Lower leg skin (tissue), 3 donors: ENCODE measurements at regions not wholly inside any gene's neighbourhood (a gene's known extent, or its start where the extent isn't known, plus 50 kb on each side); places are given as distances from the start of the nearest gene placed in this dataset.

Experiments used
- POLR2A ChIP-seq, 2 donors: fragments of 450-650 bp; IDR thresholded peaks; one replicate each; pipeline ENCODE4 v1.6.1; 2016 to 2017; ENCODE audit warnings: antibody characterized with exemption in 2 of 2, mild to moderate bottlenecking in 1 of 2, moderate library complexity in 1 of 2
- TF ChIP-seq, protein P1 (sequence below), 3 donors: fragments of 450-650 bp; IDR thresholded peaks; one replicate each; pipeline ENCODE4 v1.5.1; 2016; ENCODE audit warnings: antibody characterized with exemption in 3 of 3, mild to moderate bottlenecking in 3 of 3, moderate library complexity in 2 of 3

DNA sequence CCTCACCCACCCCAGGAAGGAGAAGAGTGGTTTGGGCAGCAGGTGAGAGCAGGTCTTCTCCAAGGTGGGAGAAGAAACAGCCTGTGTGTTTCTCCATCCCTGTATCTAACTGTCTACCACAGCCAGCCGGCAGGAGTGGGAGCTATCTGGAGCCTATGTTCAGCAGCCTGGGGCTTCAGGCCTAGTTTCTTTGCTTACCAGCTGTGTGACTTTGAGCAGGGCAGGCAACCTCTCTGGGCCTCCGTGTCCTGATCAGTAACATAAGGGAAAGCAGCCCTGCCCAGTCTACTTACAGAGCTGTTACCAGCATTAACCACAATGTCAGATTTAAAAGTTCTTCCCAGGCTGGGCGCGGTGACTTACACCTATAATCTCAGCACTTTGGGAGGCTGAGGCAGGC is 450.7 kb upstream of the ZMIZ1 start:
- TF ChIP-seq, protein P1, sequence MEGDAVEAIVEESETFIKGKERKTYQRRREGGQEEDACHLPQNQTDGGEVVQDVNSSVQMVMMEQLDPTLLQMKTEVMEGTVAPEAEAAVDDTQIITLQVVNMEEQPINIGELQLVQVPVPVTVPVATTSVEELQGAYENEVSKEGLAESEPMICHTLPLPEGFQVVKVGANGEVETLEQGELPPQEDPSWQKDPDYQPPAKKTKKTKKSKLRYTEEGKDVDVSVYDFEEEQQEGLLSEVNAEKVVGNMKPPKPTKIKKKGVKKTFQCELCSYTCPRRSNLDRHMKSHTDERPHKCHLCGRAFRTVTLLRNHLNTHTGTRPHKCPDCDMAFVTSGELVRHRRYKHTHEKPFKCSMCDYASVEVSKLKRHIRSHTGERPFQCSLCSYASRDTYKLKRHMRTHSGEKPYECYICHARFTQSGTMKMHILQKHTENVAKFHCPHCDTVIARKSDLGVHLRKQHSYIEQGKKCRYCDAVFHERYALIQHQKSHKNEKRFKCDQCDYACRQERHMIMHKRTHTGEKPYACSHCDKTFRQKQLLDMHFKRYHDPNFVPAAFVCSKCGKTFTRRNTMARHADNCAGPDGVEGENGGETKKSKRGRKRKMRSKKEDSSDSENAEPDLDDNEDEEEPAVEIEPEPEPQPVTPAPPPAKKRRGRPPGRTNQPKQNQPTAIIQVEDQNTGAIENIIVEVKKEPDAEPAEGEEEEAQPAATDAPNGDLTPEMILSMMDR (IDR thresholded peaks at IDR 0.05): no peak
- TF ChIP-seq POLR2A (IDR thresholded peaks at IDR 0.05): no peak
